Smooth muscle cell (in vitro differentiated cells): ENCODE measurements at regions not wholly inside any gene's neighbourhood (a gene's known extent, or its start where the extent isn't known, plus 50 kb on each side); places are given as distances from the start of the nearest gene placed in this dataset.

Experiments used
- DNase-seq: peaks from one replicate; lab custom pipeline; 2025; ENCODE audit not compliant: unreplicated experiment; lab: John Stamatoyannopoulos, UW
- H2AFZ ChIP-seq: fragments of 200-600 bp; sonication (generic); 2 replicates; pipeline ENCODE4 v1.6.0; 2016; ENCODE audit warnings: antibody characterized with exemption, low read depth, mild to moderate bottlenecking
- H3F3A ChIP-seq: fragments of 200-600 bp; sonication (generic); 2 replicates; pipeline ENCODE4 v1.6.0; 2017; ENCODE audit warnings: antibody characterized with exemption, low read depth
- H3K27ac ChIP-seq: fragments of 200-600 bp; sonication (generic); 2 replicates; pipeline ENCODE4 v1.5.1; 2016; ENCODE audit warnings: low read depth, mild to moderate bottlenecking
- H3K27me3 ChIP-seq: fragments of 200-600 bp; sonication (generic); 2 replicates; pipeline ENCODE4 v1.6.1; 2016; ENCODE audit warnings: low read depth, mild to moderate bottlenecking
- H3K36me3 ChIP-seq: fragments of 200-600 bp; sonication (generic); 2 replicates; pipeline ENCODE4 v1.5.1; 2016; ENCODE audit warnings: low read depth
- H3K4me1 ChIP-seq: fragments of 200-600 bp; sonication (generic); 2 replicates; pipeline ENCODE4 v1.5.1; 2016; ENCODE audit warnings: low read depth
- H3K4me2 ChIP-seq: fragments of 200-600 bp; sonication (generic); 2 replicates; pipeline ENCODE4 v1.6.0; 2016; ENCODE audit warnings: mild to moderate bottlenecking
- H3K4me3 ChIP-seq: fragments of 200-600 bp; sonication (generic); 2 replicates; pipeline ENCODE4 v1.5.1; 2016; ENCODE audit warnings: mild to moderate bottlenecking
- H3K79me2 ChIP-seq: fragments of 200-600 bp; sonication (generic); 2 replicates; pipeline ENCODE4 v1.6.0; 2016; ENCODE audit warnings: low read depth, mild to moderate bottlenecking
- H3K9ac ChIP-seq: fragments of 200-600 bp; sonication (generic); 2 replicates; pipeline ENCODE4 v1.6.0; 2016; ENCODE audit warnings: low read depth
- H3K9me3 ChIP-seq: fragments of 200-600 bp; sonication (generic); replicated peaks from 2 replicates; pipeline ENCODE4 v1.5.1; 2016; ENCODE audit warnings: low read depth
- H4K20me1 ChIP-seq: fragments of 200-600 bp; sonication (generic); 2 replicates; pipeline ENCODE4 v1.6.0; 2016; ENCODE audit warnings: low read depth
- WGBS: methylation state at CpG from one replicate; pipeline ENCODE4 v1.1.7; 2016; ENCODE audit warnings: low lambda C conversion rate; 5-methylcytosine and 5-hydroxymethylcytosine counted together
- TF ChIP-seq, protein P1 (sequence below): fragments of 200-600 bp; sonication (generic); IDR thresholded peaks from 2 replicates; pipeline ENCODE4 v1.5.1; 2017; ENCODE audit warnings: borderline replicate concordance, mild to moderate bottlenecking, antibody characterized with exemption; ENCODE audit not compliant: insufficient read depth, poor library complexity, severe bottlenecking

DNA sequence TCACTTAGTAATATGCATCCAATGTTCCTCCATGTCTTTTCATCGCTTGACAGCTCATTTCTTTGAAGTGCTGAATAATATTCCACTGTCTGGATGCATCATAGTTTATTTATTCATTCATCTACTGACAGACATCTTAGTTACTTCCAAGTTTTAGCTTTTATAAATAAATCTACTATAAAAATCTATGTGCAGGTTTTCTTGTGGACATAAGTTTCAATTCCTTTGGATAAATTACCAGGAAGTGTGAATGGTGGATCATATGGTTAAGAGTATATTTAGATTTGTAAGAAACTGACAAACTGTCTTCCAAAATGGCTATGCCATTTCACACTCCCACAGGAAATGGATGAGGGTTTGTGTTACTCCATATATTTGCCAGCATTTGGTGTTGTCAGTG, 1392.9 kb upstream of the PABPC4L start:
- DNase-seq: no peak
- Histone ChIP-seq H2AFZ (no peak overlapping the region), H3K79me2 (no peaks in the 10 kb centered on the region), H4K20me1 (no peaks in the 10 kb centered on the region), H3K4me2 (no peak overlapping the region), H3F3A (no peaks in the 10 kb centered on the region), H3K4me3 (no peak overlapping the region), H3K9ac (no peak overlapping the region), H3K9me3 (no peaks in the 10 kb centered on the region), H3K27ac (no peak overlapping the region), H3K4me1 (no peaks in the 10 kb centered on the region), H3K36me3 (no peaks in the 10 kb centered on the region), H3K27me3 (no peaks in the 10 kb centered on the region)
- TF ChIP-seq, protein P1, sequence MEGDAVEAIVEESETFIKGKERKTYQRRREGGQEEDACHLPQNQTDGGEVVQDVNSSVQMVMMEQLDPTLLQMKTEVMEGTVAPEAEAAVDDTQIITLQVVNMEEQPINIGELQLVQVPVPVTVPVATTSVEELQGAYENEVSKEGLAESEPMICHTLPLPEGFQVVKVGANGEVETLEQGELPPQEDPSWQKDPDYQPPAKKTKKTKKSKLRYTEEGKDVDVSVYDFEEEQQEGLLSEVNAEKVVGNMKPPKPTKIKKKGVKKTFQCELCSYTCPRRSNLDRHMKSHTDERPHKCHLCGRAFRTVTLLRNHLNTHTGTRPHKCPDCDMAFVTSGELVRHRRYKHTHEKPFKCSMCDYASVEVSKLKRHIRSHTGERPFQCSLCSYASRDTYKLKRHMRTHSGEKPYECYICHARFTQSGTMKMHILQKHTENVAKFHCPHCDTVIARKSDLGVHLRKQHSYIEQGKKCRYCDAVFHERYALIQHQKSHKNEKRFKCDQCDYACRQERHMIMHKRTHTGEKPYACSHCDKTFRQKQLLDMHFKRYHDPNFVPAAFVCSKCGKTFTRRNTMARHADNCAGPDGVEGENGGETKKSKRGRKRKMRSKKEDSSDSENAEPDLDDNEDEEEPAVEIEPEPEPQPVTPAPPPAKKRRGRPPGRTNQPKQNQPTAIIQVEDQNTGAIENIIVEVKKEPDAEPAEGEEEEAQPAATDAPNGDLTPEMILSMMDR: no peak
- WGBS: 85% methylated on average over 1 of the region's 1 CpG

DNA sequence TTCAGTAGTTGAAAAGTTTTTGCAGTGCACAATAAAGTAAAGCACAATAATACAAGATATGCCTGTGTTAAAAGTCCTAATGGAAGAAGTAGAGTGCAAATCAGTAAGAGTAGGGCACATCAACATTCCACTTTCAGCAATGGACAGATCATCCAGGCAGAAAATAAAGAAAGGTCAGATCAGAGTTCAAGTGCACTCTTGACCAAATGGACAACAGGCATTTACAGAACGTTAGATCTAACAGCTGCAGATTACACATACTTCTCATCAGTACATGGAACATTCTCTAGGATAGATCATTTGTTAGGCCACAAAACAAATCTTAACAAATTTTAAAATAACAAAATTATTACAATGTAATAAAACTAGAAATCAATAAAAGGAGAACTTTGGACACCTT, 1373.5 kb upstream of the PABPC4L start:
- no peaks in the 10 kb centered on the region for H3K79me2 ChIP-seq
- TF ChIP-seq, protein P1: no peak
- H3K27me3 ChIP-seq: no peaks in the 10 kb centered on the region
- DNase-seq: no peak
- H3K9me3 ChIP-seq: no peaks in the 10 kb centered on the region
- no peak overlapping the region for H3K4me2 ChIP-seq
- no peaks in the 10 kb centered on the region for H3K36me3 ChIP-seq
- H3F3A ChIP-seq: no peaks in the 10 kb centered on the region
- H4K20me1 ChIP-seq: no peaks in the 10 kb centered on the region
- no peak overlapping the region for H3K27ac ChIP-seq
- no peak overlapping the region for H2AFZ ChIP-seq
- H3K4me1 ChIP-seq: no peaks in the 10 kb centered on the region
- WGBS: 78% methylated on average over 1 of the region's 1 CpG
- no peak overlapping the region for H3K9ac ChIP-seq
- H3K4me3 ChIP-seq: no peak overlapping the region

DNA sequence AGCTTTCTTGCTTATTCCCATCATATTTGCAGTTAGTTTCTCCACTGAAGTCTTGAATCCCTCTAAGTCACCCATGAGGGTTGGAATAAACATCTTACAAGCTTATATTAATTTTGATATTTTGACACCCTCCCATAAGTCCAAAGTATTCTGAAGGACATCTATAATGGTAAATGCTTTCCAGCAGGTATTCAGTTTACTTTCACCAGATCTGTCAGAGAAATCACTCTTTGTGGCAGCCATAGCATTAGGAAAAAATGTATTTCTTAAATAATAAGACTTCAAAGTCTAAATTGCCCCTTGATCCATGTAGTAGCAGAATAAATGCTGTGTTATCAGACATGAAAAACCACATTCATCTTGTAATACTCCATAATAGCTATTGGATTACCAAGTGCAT, 1371.7 kb upstream of the PABPC4L start:
- Histone ChIP-seq H3K9me3 (no peaks in the 10 kb centered on the region), H3K4me1 (no peaks in the 10 kb centered on the region), H3K27ac (no peak overlapping the region), H3K79me2 (no peaks in the 10 kb centered on the region), H3K36me3 (no peaks in the 10 kb centered on the region), H3K9ac (no peak overlapping the region), H3K4me2 (no peak overlapping the region), H3K4me3 (no peak overlapping the region), H3F3A (no peaks in the 10 kb centered on the region), H4K20me1 (no peaks in the 10 kb centered on the region), H3K27me3 (no peaks in the 10 kb centered on the region), H2AFZ (no peak overlapping the region)
- DNase-seq: no peak
- TF ChIP-seq, protein P1: no peak

DNA sequence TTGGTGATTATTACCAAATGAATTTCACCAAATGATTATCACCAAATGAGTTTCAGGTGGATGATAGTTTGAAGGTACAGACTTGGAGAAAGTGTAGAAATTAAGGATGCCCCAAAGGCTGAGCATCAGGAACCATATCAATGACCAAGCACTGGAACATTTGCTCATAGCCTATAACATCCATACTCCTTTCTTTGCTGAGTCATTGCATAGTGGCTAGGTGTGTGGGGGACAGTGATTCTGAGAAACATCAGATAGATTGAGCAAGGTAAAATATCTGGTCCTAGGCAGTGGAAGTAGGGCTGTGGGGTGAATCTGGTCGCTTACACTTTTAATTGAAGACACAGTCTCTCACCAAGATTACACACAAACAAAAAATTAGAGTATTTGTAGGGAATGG, 1362.5 kb upstream of the PABPC4L start:
- Histone ChIP-seq H3K79me2 (no peaks in the 10 kb centered on the region), H3K4me3 (no peak overlapping the region), H3K9ac (no peak overlapping the region), H2AFZ (no peak overlapping the region), H3K27ac (no peak overlapping the region), H3K4me2 (no peak overlapping the region), H3F3A (no peaks in the 10 kb centered on the region), H4K20me1 (no peaks in the 10 kb centered on the region), H3K9me3 (no peaks in the 10 kb centered on the region), H3K27me3 (no peaks in the 10 kb centered on the region), H3K4me1 (no peaks in the 10 kb centered on the region), H3K36me3 (no peaks in the 10 kb centered on the region)
- TF ChIP-seq, protein P1: no peak
- no peak for DNase-seq
- WGBS: 86% methylated on average over 1 of the region's 1 CpG
